ENCODE measurements at regions not wholly inside any gene's neighbourhood (a gene's known extent, or its start where the extent isn't known, plus 50 kb on each side); places are given as distances from the start of the nearest gene placed in this dataset.

DNA sequence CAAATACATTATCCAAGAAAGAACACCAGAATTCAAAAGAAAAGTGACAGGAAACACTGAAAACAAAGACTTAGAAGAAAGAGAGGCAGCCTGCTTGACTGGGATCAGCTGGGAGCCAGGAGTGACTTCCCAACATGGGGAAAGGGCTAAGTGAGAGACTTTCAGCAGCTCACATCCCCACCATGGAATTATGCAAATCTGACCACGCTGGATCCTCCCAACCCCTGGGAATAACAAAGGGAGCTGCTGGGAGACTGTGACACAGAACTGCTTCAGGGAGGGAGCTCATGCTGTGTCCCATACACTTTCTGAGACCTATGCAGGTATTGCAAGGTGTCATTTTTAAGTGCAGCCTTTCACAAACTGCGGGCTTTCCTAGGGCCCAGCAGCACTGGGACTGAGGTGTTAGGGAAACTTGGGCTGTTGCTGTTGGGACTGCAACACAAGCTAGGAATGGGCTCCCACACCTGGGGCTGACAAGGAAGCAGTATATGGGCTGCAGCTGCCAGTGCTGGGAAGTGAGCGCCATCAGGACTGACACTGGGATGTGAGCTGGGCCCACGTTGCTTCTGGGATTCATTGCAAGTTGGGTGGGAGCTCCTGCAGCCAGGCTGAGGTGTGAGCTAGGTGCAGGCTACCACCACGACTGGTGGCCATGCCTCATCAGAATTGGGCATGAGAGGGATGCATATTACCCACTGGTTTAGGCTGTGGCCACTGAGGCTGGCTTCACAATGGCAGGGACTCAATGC lies 139.1 kb downstream of the KDR start:
- TF ChIP-seq POLR2A (IDR thresholded peaks at IDR 0.05; ENCODE audit: low read depth, low read length) (no peak), POLR2AphosphoS5 (IDR thresholded peaks at IDR 0.05; ENCODE audit: low read depth, low read length) (no peak)
